ENCODE measurements at regions not wholly inside any gene's neighbourhood (a gene's known extent, or its start where the extent isn't known, plus 50 kb on each side); places are given as distances from the start of the nearest gene placed in this dataset.

DNA sequence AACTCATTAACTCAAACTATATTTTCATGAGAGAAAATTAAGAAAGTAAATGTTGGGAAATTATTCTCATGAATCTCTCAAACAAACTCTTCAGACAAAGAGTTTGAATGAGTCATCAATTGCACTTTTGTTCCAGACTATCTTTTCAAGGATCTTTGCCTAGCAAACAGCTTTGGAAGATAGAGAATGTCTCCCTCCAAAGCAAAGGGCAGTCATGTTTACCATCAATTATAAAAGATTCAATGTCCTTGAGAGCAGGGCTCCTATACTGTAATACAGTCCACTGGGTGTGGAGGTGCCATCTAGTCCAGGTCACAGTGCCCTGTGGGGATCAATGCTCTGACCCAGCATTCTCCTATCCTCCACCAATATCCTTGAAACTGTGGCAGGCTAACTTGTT is 1429.3 kb downstream of the EFNA5 start:
- H3K4me1 ChIP-seq (ENCODE audit: insufficient read depth, low read length), result no peaks in the 10 kb centered on the region
- H3K27ac Mint-ChIP-seq (ENCODE audit: unreplicated experiment), result no peak overlapping the region
- H3K4me3 Mint-ChIP-seq (ENCODE audit: unreplicated experiment), result no peak overlapping the region
- no peaks in the 10 kb centered on the region for H3K27me3 ChIP-seq (ENCODE audit: insufficient read depth, low read length)
- H3K79me2 ChIP-seq (ENCODE audit: insufficient read depth, low read length), result no peaks in the 10 kb centered on the region
- no peak overlapping the region for H3K27ac ChIP-seq (ENCODE audit: low read depth, low read length)
- TF ChIP-seq EZH2 (IDR thresholded peaks at IDR 0.05; ENCODE audit: insufficient read depth, low read length), result no peak
- TF ChIP-seq, protein P1, sequence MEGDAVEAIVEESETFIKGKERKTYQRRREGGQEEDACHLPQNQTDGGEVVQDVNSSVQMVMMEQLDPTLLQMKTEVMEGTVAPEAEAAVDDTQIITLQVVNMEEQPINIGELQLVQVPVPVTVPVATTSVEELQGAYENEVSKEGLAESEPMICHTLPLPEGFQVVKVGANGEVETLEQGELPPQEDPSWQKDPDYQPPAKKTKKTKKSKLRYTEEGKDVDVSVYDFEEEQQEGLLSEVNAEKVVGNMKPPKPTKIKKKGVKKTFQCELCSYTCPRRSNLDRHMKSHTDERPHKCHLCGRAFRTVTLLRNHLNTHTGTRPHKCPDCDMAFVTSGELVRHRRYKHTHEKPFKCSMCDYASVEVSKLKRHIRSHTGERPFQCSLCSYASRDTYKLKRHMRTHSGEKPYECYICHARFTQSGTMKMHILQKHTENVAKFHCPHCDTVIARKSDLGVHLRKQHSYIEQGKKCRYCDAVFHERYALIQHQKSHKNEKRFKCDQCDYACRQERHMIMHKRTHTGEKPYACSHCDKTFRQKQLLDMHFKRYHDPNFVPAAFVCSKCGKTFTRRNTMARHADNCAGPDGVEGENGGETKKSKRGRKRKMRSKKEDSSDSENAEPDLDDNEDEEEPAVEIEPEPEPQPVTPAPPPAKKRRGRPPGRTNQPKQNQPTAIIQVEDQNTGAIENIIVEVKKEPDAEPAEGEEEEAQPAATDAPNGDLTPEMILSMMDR (IDR thresholded peaks at IDR 0.05; ENCODE audit: insufficient read depth, low read depth, low read length), result no peak
- no peaks in the 10 kb centered on the region for H3K36me3 Mint-ChIP-seq (ENCODE audit: low read depth, unreplicated experiment)
- H4K20me1 ChIP-seq (ENCODE audit: insufficient read depth, low read length), result no peaks in the 10 kb centered on the region
- H3K4me1 Mint-ChIP-seq (ENCODE audit: low read depth, unreplicated experiment), result peaks cover 6% of the 10 kb centered on the region
- H3K9me3 ChIP-seq (ENCODE audit: insufficient read depth, low read depth, low read length), result no peaks in the 10 kb centered on the region
- H3K27me3 Mint-ChIP-seq (ENCODE audit: low read depth, unreplicated experiment), result no peaks in the 10 kb centered on the region
- no peak overlapping the region for H3K9ac ChIP-seq (ENCODE audit: low read length)
- no peaks in the 10 kb centered on the region for H3K9me3 Mint-ChIP-seq (ENCODE audit: unreplicated experiment)
- H2AFZ ChIP-seq (ENCODE audit: low read depth, low read length), result no peak overlapping the region
- FAIRE-seq (no peak), DNase-seq (ENCODE audit: low read depth) (peak; percentile 6)
- no peak overlapping the region for H3K4me2 ChIP-seq (ENCODE audit: low read length)
- no peak overlapping the region for H3K4me3 ChIP-seq (ENCODE audit: insufficient read depth, low read depth, low read length)
- no peaks in the 10 kb centered on the region for H3K36me3 ChIP-seq (ENCODE audit: insufficient read depth, low read length)

DNA sequence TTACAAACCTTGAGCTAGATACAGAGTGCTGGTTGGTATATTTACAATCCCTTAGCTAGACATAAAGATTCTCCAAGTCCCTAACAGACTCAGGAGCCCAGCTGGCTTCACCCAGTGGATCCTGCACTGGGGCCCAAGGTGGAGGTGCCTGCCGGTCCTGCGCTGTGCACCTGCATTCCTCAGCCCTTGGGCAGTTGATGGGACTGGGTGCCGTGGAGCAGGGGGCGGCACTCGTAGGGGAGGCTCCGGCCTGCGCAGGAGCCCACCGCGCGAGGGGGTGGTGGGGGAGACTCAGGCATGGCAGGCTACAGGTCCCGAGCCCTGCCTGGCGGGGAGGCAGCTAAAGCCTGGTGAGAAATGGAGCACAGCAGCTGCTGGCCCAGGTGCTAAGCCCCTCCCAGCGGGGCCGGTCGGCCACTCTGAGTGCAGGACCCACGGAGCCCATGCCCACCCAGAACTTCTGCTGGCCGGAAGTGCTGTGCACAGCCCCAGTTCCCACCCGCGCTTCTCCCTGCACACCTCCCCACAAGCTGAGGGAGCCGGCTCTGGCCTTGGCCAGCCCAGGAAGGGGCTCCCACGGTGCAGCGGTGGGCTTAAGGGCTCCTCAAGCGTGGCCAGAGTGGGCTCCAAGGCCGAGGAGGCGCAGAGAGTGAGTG is 1464.7 kb downstream of the EFNA5 start:
- TF ChIP-seq, protein P1 (IDR thresholded peaks at IDR 0.05; ENCODE audit: insufficient read depth, low read depth, low read length), result no peak

DNA sequence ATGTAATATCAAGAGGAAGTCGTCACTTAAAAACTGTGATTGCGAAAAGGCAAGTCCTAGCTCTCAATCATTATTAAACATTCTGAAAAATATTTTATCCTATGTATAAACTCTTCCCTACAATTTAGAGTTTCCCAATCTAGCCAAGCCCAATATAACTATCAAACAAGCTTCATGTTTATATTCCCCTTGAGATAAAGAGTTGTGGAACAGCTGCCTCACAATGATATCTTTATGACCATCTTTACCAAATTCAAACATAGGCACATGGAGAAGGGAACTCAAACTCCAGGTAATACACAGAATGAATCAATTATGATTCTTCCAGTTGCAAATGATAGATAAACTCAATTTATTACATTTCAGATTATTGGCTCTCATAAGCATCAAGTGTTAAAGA is 1468.7 kb downstream of the EFNA5 start:
- FAIRE-seq, result no peak
- no peaks in the 10 kb centered on the region for H3K79me2 ChIP-seq (ENCODE audit: insufficient read depth, low read length)

More for the DNA sequence above, 1464.7 kb downstream of the EFNA5 start:
- no peak for FAIRE-seq
- H3K27me3 ChIP-seq (ENCODE audit: insufficient read depth, low read length), result no peaks in the 10 kb centered on the region
- no peak overlapping the region for H2AFZ ChIP-seq (ENCODE audit: low read depth, low read length)
- no peak overlapping the region for H3K9ac ChIP-seq (ENCODE audit: low read length)
- no peaks in the 10 kb centered on the region for H3K9me3 ChIP-seq (ENCODE audit: insufficient read depth, low read depth, low read length)
- no peak overlapping the region for H3K27ac ChIP-seq (ENCODE audit: low read depth, low read length)
- H3K79me2 ChIP-seq (ENCODE audit: insufficient read depth, low read length), result no peaks in the 10 kb centered on the region
- H3K4me1 Mint-ChIP-seq (ENCODE audit: low read depth, unreplicated experiment), result no peaks in the 10 kb centered on the region
- no peaks in the 10 kb centered on the region for H3K27me3 Mint-ChIP-seq (ENCODE audit: low read depth, unreplicated experiment)
- no peaks in the 10 kb centered on the region for H3K4me1 ChIP-seq (ENCODE audit: insufficient read depth, low read length)
- H3K36me3 Mint-ChIP-seq (ENCODE audit: low read depth, unreplicated experiment), result no peaks in the 10 kb centered on the region
- H3K4me3 ChIP-seq (ENCODE audit: insufficient read depth, low read depth, low read length), result no peak overlapping the region
- peaks cover 2% of the 10 kb centered on the region for H3K9me3 Mint-ChIP-seq (ENCODE audit: unreplicated experiment)
- no peaks in the 10 kb centered on the region for H4K20me1 ChIP-seq (ENCODE audit: insufficient read depth, low read length)
- H3K27ac Mint-ChIP-seq (ENCODE audit: unreplicated experiment), result no peak overlapping the region
- H3K4me3 Mint-ChIP-seq (ENCODE audit: unreplicated experiment), result no peak overlapping the region
- no peak for DNase-seq (ENCODE audit: low read depth)
- H3K4me2 ChIP-seq (ENCODE audit: low read length), result no peak overlapping the region
- no peaks in the 10 kb centered on the region for H3K36me3 ChIP-seq (ENCODE audit: insufficient read depth, low read length)

More for the DNA sequence above, 1468.7 kb downstream of the EFNA5 start:
- H3K27ac ChIP-seq (ENCODE audit: low read depth, low read length), result no peak overlapping the region
- H3K9me3 Mint-ChIP-seq (ENCODE audit: unreplicated experiment), result peaks cover 2% of the 10 kb centered on the region
- no peaks in the 10 kb centered on the region for H4K20me1 ChIP-seq (ENCODE audit: insufficient read depth, low read length)
- H3K36me3 Mint-ChIP-seq (ENCODE audit: low read depth, unreplicated experiment), result no peaks in the 10 kb centered on the region
- no peak overlapping the region for H2AFZ ChIP-seq (ENCODE audit: low read depth, low read length)
- TF ChIP-seq, protein P1 (IDR thresholded peaks at IDR 0.05; ENCODE audit: insufficient read depth, low read depth, low read length), result no peak
- no peak for TF ChIP-seq EZH2 (IDR thresholded peaks at IDR 0.05; ENCODE audit: insufficient read depth, low read length)
- H3K27ac Mint-ChIP-seq (ENCODE audit: unreplicated experiment), result no peak overlapping the region
- H3K9ac ChIP-seq (ENCODE audit: low read length), result no peak overlapping the region
- DNase-seq (ENCODE audit: low read depth), result no peak
- H3K9me3 ChIP-seq (ENCODE audit: insufficient read depth, low read depth, low read length), result no peaks in the 10 kb centered on the region
- H3K4me2 ChIP-seq (ENCODE audit: low read length), result no peak overlapping the region
- no peaks in the 10 kb centered on the region for H3K27me3 Mint-ChIP-seq (ENCODE audit: low read depth, unreplicated experiment)
- H3K4me1 Mint-ChIP-seq (ENCODE audit: low read depth, unreplicated experiment), result no peaks in the 10 kb centered on the region
- no peaks in the 10 kb centered on the region for H3K4me1 ChIP-seq (ENCODE audit: insufficient read depth, low read length)
- H3K27me3 ChIP-seq (ENCODE audit: insufficient read depth, low read length), result no peaks in the 10 kb centered on the region
- H3K36me3 ChIP-seq (ENCODE audit: insufficient read depth, low read length), result no peaks in the 10 kb centered on the region
- H3K4me3 ChIP-seq (ENCODE audit: insufficient read depth, low read depth, low read length), result no peak overlapping the region
- no peak overlapping the region for H3K4me3 Mint-ChIP-seq (ENCODE audit: unreplicated experiment)

Measured in astrocyte (in vitro differentiated cells and primary cell).